Activated CD4-positive, CD25-positive, alpha-beta regulatory T cell treated with anti-CD3 and anti-CD28 coated beads, Interleukin-2, amount 50 U/mL, for 72 hours (primary cell): ENCODE measurements at regions not wholly inside any gene's neighbourhood (a gene's known extent, or its start where the extent isn't known, plus 50 kb on each side); places are given as distances from the start of the nearest gene placed in this dataset.

Experiments
- DNase-seq: peaks from one replicate; pipeline ENCODE4 v3.0.0; 2021

DNA sequence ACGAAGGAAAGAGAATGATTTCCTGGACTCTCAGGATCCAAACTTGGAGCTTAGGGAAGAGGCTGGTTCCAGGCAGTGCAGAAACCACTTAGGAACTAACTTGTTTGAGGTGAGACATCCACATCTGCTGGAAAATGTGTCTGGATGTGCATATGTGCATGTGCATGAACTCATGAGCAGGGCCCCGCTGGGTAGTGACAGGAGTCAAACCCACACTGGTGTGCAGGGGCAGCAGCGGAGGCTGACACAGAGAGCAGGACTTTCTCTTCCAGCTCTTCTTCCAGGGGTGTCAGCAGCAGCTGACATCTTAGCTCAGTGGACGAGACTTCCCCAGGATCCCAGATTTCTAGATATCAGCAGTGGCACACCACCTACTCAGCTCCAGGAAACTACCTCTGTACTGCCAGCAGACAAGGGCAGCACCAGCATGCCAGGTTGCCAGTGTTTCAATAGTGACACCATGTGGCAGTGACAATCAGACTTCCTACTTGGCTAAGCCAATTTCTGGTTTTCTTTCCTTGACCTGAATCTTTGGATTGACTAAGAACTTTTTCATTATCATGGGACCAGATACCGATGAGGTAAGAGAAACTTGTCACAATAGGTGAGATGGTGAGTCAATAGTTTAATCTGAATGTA is 227.5 kb upstream of the ZC3H12C start:
- no peak for DNase-seq

DNA sequence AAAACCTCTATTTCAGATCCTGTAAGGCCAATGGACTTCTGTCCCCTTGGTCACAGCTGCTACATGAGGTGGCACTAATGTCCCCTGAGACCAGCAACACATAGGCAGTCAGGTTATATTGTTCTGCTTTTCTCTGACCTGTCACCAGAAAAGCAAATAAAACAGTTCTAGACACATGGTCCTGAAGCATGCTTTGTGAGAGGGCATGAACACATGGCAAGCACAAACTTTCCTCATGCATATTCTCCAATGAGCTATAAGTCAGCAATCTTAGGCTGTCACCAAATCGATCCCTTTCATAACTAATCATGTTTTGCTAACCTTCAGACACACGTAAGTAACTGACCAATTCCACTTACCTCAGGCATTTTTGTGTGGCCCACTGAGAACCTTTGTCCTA is 225.4 kb upstream of the ZC3H12C start:
- DNase-seq, result no peak

DNA sequence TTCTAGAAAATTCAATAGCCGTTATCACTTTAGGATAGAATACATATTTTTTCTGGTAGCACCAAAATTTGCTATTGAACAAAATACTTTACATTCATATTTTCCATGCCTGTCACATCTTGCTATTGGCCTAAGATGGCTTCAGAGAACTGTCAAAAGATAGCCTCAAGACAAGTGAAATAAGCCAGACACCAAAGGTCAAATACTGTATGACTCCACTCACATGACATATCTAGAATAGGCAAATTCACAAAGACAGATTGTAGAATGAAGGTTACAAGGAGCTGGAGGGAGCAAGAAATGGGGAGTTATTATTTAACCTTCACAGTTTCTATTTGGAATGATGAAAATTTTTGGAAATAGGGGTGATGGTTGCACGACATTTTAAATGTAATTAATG is 223.7 kb upstream of the ZC3H12C start:
- no peak for DNase-seq

DNA sequence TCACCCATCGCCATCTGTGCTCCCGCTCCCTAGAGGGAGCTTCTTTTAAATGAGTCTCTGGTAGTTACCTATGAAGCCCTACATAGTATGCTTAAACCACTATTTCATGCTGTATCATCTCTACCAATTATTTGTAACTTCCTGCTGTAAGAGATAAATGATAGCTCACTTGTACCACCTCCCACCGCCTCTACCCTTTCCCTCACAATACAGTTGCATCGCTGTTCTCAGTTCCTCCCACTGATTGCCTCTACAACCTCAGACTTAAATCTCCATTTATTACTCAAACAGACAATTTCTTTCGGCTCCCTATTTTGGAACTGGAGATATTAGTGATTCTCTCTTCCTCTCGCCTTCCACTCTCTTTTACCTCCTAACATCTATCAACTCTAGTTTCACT is 222.9 kb upstream of the ZC3H12C start:
- DNase-seq, result no peak

DNA sequence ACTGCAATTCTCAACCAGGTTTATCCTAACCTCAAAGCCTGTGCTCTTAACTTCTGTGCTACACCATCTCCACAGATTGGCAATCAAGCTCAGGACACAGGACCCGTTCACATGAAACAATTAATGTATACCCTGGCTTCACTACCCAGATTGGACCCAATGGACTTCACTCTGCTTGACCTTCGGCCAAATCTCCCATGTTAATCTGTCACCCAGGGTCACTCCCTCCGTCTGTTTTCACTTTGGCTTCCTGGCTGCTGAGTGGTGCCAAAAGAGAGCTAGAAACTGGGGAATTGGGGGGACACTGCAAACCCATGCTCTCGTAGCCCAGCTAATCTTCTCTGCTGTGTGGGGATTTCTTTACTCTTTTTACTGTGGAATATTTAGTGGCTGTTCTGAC is 216.1 kb upstream of the ZC3H12C start:
- no peak for DNase-seq

DNA sequence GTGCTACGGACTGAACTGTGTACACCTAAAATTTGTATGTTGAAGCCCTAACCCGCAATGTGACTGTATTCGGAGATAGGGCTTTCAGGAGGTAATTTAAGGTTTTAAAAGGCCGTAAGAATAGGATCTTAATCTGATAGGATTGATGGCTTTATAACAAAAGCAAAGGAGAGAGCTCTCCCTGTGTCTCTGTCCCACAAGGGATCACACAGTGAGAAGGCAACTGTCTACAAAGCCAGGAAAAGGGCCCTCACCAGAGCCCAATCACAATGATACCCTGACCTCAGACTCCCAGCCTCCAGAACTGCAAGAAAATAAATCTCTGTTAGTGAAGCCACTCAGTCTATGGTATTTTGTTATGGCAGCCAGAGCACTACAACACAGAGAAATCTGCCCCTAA is 208.7 kb upstream of the ZC3H12C start:
- no peak for DNase-seq

DNA sequence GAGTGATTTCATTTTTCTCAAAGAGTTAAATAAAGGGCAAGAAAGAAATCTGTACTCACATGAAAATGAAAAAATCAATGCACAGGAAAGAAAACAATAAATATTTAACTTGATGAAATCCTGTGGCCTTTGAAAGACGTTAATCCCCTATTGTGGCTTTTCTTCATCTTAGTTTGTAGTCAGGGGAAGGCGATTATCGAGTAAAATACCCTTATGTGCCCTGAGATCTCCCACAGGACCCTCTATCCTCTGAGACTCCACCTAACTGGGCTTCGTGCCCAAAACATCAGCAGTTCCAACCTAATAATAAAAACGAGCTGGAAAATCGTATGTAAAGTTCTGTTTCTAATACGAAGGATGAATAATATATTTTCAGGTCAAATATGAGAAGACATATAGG is 208.2 kb upstream of the ZC3H12C start:
- no peak for DNase-seq

DNA sequence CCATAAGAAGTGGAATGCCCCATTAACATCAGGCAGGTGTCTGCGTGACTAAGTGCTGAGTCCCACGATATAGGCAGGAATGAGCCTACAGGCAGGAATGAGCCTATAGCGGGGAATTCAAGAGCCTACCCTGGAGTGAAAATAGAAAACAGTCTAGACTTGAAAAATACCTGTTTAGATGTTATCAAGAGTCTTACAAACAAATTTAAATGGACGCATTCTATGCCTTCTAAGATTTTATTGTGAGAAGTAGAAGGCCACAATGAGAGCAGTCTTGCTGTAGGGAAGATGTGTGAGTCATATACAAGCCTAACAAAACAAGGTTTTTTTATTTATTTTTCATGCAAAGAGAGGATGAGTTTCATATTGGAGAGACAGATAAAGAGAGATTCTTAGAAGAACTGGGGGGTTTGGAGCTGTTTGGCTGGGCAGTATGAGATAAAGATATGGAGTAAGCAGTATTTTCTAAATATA is 200.8 kb upstream of the ZC3H12C start:
- DNase-seq, result no peak

DNA sequence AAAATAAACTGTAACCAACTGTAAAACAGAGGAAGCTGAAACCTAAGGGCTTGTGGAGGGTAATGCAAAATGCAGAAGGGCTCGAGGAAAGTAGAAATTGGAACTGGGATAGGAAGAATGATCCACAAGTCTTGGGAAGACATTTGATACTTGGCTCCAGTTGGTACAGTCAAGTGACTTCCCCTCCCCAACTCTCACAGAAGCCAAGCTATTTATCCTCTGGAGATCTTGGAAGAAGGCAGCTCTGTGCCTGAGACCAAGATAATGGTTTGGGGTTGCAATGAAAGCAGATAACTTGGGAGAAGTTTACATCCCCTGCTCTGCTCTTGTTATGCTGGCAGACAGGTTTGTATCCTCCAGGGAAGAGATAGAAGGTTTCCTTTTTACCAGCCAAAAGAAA is 198.9 kb upstream of the ZC3H12C start:
- DNase-seq, result no peak

DNA sequence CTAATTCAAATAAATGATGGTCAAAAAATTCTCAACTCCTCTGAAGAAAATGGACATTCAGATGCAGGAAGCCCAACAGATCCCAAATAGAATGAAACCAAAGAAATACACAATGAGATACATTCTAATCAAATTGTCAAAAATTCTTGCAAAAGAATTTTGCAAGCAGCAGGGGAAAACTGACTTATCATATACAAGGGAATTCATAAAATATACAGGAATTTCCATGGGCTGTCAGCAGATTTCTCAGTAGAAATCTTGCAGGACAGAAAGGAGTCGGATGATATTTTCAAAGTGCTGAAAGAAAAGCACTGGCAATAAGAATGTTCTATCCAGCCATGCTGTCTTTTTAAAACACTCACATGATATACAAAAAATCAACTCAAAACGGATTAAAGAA is 194.6 kb upstream of the ZC3H12C start:
- no peak for DNase-seq

DNA sequence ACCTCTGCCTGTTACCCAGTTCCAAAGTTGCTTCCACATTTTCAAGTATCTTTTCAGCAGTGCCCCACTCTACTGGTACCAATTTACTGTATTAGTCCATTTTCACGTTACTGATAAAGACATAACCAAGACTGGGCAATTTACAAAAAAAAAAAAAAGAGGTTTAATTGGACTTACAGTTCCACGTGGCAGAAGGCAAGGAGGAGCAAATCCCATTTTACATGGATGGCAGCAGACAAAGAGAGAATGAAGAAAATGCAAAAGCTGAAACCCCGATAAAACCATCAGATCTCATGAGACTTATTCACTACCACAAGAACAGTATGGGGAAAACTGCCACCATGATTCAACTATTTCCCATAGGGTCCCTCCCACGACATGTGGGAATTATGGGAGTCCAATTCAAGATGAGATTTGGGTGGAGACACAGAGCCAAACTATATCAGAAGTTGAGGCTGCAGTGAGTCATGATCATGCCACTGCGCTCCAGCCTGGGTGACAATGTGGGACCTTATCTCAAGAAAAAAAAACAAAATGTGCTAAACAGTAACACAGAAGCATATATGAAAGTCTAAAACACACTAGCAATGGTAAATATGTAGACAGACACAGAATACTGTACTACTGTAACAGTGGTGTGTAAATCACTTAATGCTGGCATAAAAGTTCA is 190.3 kb upstream of the ZC3H12C start:
- DNase-seq, result no peak

DNA sequence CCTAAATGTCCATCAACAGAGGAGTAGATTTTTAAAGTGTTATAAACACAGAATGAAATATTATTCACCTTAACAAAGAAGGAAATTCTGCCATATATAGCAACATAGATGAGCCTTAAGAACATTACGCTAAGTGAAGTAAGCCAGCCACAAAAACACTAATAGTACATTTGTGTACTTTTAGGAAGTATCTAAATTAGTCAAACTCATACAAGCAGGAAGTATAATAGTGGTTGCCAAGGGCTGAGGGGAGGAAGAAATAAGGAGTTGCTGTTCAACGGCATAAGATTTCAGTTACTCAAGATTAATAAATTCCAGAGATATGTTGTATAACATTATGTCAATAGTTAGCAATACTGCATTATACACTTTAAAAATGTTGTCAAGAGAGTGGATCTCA is 181.7 kb upstream of the ZC3H12C start:
- DNase-seq, result no peak

DNA sequence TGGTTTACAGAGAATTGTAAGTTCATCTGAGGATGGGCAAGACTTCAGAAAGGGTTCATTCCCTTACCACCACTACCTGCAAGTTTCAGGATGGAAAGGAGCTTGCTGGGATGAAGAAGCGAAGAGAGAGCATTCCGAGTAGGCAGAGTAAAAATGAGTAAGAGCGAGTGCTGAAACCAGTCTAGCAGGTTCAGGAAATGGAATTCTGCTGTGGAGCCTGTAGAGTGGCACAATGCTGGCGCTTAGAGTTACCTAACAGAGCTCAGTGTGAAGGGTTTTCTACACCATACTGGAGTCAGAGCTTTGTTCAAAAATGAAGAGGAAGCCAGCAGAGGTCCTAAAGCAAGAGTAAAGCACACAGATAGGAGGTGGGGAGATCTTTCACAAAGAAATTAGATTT is 179.2 kb upstream of the ZC3H12C start:
- DNase-seq, result no peak

DNA sequence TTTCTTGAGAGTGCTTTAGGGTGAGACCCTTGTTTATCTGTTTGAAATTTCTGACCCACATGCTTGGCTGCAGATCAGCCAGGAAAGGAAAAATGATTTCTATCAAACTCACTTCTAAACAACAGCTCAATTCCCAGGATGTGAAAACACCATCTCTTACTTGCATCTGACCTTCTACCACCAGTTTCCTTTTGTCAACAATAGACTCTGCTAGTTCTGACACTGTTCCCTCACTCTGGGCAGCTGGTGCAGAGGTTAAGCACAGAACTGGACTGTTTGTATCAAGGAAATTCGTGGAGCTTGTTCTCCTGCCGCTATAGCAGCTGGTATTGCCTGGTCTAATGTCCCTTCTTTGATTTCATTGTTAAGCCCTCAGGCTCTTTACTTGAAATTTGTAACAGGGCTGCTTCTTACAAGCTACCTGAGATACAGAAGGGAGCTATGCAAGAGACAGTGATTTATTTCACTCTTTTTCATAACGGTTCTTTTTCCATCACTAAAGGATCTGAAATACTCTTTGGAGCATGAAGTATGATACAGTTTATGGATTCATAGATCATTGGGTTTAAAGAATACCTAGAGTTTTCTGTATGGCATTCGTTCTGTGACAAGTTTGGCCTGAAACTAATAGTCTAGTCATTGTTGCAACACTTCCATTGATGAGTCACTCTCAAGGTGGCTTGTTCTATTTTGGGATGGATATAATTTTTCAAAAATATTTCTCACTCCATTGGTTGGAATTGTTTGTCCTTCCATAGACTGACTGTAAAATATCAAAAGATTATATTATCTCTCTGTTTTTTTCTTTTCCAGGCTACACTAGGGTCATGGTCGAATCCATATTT is 178.2 kb upstream of the ZC3H12C start:
- DNase-seq, result no peak

DNA sequence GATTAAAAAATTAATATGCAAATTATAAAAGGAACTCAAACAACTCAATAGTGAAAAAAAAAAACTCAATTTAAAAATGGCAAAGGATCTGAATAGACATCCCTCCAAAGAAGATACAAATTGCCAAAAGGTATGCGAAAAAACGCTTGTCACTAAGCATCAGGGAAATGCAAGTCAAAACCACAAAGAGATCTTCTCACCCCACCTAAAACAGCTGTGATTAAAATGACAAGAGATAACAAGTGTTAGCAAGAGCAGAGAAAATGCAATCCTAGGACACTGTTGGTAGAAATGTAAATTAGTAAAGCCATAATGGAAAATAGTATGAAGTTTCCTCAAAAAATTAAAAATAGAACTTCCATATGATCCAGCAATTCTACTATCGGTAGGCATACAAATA is 166.3 kb upstream of the ZC3H12C start:
- DNase-seq, result no peak

DNA sequence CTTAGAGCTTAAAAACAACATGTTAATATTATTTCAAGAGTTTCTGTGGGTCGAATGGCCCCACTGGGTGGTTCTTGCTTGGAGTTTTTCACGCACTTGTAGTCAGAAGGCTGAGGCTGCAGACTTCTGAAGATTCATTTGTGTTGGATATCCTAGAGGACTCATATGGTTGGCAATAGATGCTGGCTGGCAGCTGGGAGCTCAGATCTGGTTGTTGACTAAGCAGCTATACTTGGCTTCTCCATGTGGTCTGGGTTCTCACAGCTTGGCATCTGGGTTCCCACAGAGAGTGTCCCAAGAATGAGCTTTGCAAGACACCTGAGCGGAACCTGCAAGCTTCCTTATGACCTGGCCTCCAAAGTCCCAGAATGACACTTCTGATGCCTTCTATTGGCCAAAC is 163.9 kb upstream of the ZC3H12C start:
- DNase-seq, result no peak

DNA sequence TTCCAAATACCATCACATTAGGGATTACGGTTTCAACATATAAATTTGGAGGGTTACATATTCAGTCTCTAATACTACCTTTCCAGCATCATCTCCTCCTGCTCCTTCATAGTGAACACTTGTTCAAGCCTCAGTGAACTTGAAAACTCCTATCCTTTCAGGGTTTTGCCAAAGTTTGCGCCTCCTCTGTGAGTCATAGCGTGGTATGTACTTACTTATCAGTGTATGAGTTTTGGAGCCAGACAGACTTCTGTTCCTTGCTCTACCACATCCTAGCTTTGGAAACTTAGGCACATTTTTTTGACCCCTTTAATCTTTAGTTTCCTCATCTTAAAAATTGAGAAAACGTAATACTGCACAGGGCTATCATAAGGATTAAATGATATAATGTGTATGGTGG is 160.1 kb upstream of the ZC3H12C start:
- no peak for DNase-seq

DNA sequence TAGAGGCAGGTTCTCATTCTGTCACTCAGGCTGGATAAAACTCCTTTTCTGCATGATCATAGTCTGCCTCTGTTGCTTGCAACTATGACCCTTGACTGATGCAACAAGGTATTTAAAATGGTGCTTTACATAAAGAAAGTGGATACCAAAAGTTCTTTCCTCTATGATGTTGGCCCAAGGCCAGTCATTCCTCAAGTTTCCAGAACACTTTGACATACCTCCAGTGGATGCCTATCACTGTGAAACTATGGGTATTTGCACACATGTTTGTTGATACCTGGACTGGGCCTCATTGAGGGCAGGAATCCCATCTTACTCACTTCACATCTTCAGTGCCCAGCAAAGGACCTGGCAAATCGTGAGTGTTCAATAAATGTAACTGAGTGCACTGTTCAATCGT is 159.0 kb upstream of the ZC3H12C start:
- no peak for DNase-seq

DNA sequence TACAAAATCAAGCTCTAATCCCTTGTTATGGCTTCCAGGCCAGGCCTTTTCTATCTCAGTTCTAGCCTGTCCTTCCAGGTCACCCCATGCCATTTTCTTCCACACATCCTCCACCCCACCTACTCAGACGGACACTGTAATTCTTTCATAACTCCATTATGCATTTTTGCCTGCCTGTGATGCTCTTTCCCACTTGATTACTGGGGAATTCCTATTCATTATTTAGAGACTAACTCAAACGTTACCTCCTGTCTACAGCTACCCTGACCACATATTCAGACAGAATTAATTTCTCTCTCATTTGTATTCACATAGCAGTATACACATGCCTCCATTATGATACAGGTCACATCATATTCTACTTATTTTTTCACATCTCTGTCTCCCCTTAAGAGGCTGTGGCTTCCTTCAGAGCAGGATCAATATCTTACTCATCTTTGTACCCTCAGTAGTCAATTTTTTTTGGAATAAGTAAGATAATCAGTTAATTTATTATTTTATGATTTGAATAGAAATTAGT is 156.5 kb upstream of the ZC3H12C start:
- no peak for DNase-seq

DNA sequence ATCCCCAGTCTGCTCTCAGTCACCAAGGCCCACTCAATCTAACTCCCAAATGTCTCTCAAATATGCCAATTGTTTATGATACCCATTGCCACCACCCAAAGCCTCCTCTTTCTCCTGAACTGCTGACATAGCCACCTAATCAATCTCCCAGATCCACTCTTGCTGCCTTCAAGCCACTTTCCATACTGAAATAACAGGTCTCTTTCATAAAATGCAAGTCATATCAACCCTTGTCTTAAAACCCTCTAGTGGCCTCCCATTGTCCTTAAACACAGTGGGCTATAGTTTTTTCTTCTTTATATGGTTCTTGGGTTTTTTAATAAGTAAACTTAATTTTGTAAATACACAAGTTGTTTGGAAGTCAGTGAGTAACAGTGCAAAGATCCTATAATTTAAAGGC is 155.2 kb upstream of the ZC3H12C start:
- no peak for DNase-seq

DNA sequence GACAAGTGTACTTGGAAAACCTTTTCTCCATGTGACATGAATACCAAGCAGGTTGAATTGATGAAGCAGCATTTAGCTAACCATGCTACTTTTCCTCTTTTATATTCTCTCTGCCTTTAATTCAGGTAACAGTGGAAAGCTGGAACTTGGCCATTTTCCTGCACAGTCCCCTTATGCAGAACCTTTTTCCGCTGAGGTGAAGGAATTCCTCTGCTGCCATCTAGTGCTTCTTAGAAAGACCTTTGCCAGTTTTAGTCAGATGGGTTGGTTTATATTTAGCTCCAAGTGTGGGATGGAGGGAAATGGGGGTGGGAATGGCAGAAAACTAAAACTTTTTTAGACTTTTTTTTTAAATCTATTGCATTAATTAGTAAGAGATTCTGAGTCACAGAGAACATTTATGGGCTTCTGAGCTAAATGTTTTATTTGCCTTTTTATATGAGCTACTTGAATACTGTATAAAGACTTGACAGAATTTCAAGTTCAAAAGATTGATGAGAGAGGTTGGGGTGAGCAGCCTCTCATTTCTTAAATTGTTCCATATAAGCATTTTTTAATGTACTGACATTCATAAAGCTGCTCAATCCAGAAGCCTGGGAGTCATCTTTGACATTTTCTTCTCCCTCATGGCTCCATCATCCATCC is 153.9 kb upstream of the ZC3H12C start:
- no peak for DNase-seq

DNA sequence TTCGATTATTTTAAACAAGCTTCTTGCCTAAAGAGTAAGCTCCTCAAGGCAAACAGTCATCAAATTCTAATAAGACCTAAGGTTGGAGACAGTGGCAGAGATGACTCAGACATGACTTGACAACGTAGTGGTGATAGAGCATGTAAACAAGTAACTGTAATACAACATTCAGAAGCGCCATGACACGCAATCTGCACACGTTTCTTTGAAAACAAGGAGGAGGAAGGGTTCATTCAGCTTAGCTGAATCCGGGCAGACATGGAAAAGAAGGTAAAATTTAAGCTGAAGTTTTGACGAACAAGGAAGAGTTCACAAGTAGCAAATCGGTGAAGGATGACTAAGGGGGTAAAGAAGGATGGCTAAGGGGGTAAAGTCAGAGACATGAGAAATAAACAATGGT is 152.4 kb upstream of the ZC3H12C start:
- no peak for DNase-seq

DNA sequence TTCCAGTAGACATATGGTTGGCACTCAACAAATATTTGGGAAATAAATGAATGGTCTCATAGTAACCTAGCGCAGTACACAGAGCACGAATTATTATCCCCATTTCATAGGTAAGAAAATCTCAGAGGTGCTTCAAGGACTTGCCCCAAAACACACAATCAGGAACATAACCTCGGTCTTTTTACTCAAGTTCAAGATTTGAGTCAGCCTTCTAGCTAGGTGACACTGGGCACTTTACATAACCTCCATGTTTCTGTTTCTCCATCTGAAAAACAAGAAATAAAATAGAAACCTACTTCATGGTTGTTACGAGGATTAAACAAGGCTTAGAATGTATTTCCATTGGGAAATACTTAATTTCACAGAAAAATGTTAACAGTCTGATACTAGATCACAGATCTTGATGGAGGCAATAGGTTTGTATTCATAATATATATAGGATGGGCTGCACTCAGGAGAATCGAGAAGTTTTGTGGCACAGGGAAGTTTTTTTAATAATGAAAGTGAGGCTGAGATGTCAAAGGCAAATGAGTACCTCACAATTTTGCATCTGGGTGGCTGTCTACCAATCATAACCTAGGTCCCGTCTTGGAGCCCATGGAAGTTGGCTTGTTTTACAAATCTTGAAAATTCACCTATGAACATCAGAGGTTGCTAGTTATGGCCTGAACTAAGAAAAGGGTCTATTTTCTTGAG is 147.4 kb upstream of the ZC3H12C start:
- no peak for DNase-seq
